LNCAP (cell line): ENCODE measurements at regions not wholly inside any gene's neighbourhood (a gene's known extent, or its start where the extent isn't known, plus 50 kb on each side); places are given as distances from the start of the nearest gene placed in this dataset.

Experiments used
- CTCF ChIP-seq: fragments of 450-650 bp; IDR thresholded peaks from 2 replicates; pipeline ENCODE4 v1.5.1; 2017; ENCODE audit warnings: mild to moderate bottlenecking

GRCh38 chr11:31875866-31876560, 64.9 kb upstream of the PAX6 start:
- no peak for TF ChIP-seq CTCF

GRCh38 chr11:31874631-31875191, 63.6 kb upstream of the PAX6 start:
- TF ChIP-seq CTCF: no peak

- TF ChIP-seq CTCF: no peak
Measured at GRCh38 chr11:31873124-31873523, 62.0 kb upstream of the PAX6 start.

- TF ChIP-seq CTCF: no peak
Measured at GRCh38 chr11:31872076-31872443, 60.9 kb upstream of the PAX6 start.

- peak; percentile 37 for TF ChIP-seq CTCF
Measured at GRCh38 chr11:31871310-31872075, 60.4 kb upstream of the PAX6 start.

GRCh38 chr11:31870609-31871309, 59.6 kb upstream of the PAX6 start:
- peak; percentile 78 for TF ChIP-seq CTCF

GRCh38 chr11:31869986-31870385, 58.9 kb upstream of the PAX6 start:
- TF ChIP-seq CTCF: no peak
